Breast epithelium (tissue), 4 donors: ENCODE measurements at regions not wholly inside any gene's neighbourhood (a gene's known extent, or its start where the extent isn't known, plus 50 kb on each side); places are given as distances from the start of the nearest gene placed in this dataset.

Experiments
- DNase-seq, 2 donors: peaks; one replicate each; pipeline ENCODE4 v3.0.0-alpha.2; 2019; ENCODE audit warnings: low spot score in 2 of 2
- H3K27ac ChIP-seq, 2 donors: fragments of 200-600 bp; sonication (generic) in 1 of 2; one replicate each; pipeline ENCODE4 v1.5.1; 2016 to 2019; ENCODE audit warnings: mild to moderate bottlenecking in 1 of 2
- H3K27me3 ChIP-seq, 2 donors: fragments of 200-600 bp; sonication (generic) in 1 of 2; one replicate each; pipeline versions ENCODE4 v1.5.1 to v1.6.0; 2017 to 2019; ENCODE audit warnings: control low read depth in 1 of 2, mild to moderate bottlenecking in 1 of 2
- H3K36me3 ChIP-seq: fragments of 200-600 bp; one replicate; pipeline ENCODE4 v1.5.1; 2019
- H3K4me1 ChIP-seq, 2 donors: fragments of 200-600 bp; sonication (generic); one replicate each; pipeline ENCODE4 v1.5.1; 2016 to 2019; ENCODE audit warnings: control low read depth in 1 of 2
- H3K4me3 ChIP-seq, 3 donors: fragments of 200-600 bp; sonication (generic); 1 replicate in 2 of 3; 2 replicates in 1 of 3; pipeline ENCODE4 v1.5.1; 2016 to 2019; ENCODE audit warnings: mild to moderate bottlenecking in 3 of 3, moderate library complexity in 2 of 3
- H3K9me3 ChIP-seq, 2 donors: fragments of 200-600 bp; sonication (generic) in 1 of 2; one replicate each; pipeline ENCODE4 v1.5.1; 2016 to 2019; ENCODE audit warnings: control low read depth in 1 of 2
- POLR2A ChIP-seq: fragments of 450-650 bp; IDR thresholded peaks from one replicate; pipeline ENCODE4 v1.6.1; 2016; ENCODE audit warnings: antibody characterized with exemption, mild to moderate bottlenecking, moderate library complexity
- POLR2AphosphoS5 ChIP-seq, 3 donors: sonication (generic); formaldehyde crosslinking; IDR thresholded peaks; one replicate each; pipeline ENCODE4 v1.6.1; 2017; ENCODE audit warnings: antibody characterized with exemption in 3 of 3
- intact Hi-C: fragments of 100-400 bp; cut with DNase I; formaldehyde crosslinking; loops from one replicate; pipeline ENCODE4 v1.15.1; 2023; ENCODE audit warnings: low total_unique reads
- TF ChIP-seq, protein P1 (sequence below), 3 donors: fragments of 450-650 bp; IDR thresholded peaks; one replicate each; pipeline ENCODE4 v1.5.1; 2016 to 2017; ENCODE audit warnings: antibody characterized with exemption in 3 of 3, mild to moderate bottlenecking in 3 of 3, moderate library complexity in 3 of 3

GRCh38 chr6:23184351-23184750 is 615.0 kb downstream of the HDGFL1 start:
- Histone ChIP-seq H3K27ac (no peak overlapping the region), H3K4me3 (no peak overlapping the region), H3K27me3 (no peaks in the 10 kb centered on the region), H3K4me1 (no peaks in the 10 kb centered on the region), H3K9me3 (no peaks in the 10 kb centered on the region), H3K36me3 (no peaks in the 10 kb centered on the region)
- intact Hi-C loops: loop anchor here (10.0 kb wide), 1 partner anchor 1910 kb away; no protein-coding TSS in a partner anchor
- no peak for DNase-seq
- TF ChIP-seq POLR2A: no peak
- TF ChIP-seq, protein P1, sequence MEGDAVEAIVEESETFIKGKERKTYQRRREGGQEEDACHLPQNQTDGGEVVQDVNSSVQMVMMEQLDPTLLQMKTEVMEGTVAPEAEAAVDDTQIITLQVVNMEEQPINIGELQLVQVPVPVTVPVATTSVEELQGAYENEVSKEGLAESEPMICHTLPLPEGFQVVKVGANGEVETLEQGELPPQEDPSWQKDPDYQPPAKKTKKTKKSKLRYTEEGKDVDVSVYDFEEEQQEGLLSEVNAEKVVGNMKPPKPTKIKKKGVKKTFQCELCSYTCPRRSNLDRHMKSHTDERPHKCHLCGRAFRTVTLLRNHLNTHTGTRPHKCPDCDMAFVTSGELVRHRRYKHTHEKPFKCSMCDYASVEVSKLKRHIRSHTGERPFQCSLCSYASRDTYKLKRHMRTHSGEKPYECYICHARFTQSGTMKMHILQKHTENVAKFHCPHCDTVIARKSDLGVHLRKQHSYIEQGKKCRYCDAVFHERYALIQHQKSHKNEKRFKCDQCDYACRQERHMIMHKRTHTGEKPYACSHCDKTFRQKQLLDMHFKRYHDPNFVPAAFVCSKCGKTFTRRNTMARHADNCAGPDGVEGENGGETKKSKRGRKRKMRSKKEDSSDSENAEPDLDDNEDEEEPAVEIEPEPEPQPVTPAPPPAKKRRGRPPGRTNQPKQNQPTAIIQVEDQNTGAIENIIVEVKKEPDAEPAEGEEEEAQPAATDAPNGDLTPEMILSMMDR (IDR thresholded peaks at IDR 0.05): no peak

- TF ChIP-seq POLR2A (no peak), POLR2AphosphoS5 (IDR thresholded peaks at IDR 0.05) (no peak)
- TF ChIP-seq, protein P1 (IDR thresholded peaks at IDR 0.05): no peak
- Histone ChIP-seq H3K27ac (no peak overlapping the region), H3K4me3 (no peak overlapping the region), H3K4me1 (no peaks in the 10 kb centered on the region), H3K36me3 (no peaks in the 10 kb centered on the region), H3K9me3 (no peaks in the 10 kb centered on the region), H3K27me3 (no peaks in the 10 kb centered on the region)
- intact Hi-C loops: no loop called here
- DNase-seq: no peak
These were observed 626.1 kb downstream of the HDGFL1 start for GRCh38 chr6:23195487-23195886.

DNA sequence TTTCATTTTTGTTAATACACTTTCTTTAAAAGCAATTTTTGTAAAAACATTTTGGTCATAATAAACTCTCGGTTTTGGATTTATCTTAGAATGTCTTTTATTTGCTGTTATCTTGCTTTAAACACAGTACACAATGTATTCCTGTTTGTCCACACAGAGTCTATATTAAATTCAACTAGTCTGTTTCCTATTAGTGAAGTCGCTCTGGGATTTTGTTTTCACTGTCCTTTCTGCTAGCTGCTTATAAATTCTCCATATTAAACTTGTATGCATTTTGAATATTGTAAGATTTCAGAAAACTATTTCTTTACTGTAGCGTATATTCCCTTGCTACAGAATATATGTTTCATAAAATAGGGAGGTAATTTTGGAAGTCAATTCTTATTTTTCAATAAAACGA is 630.2 kb downstream of the HDGFL1 start:
- no peaks in the 10 kb centered on the region for H3K4me1 ChIP-seq
- no peaks in the 10 kb centered on the region for H3K36me3 ChIP-seq
- DNase-seq: no peak
- intact Hi-C loops: no loop called here
- H3K9me3 ChIP-seq: no peaks in the 10 kb centered on the region
- no peak overlapping the region for H3K4me3 ChIP-seq
- no peak overlapping the region for H3K27ac ChIP-seq
- H3K27me3 ChIP-seq: no peaks in the 10 kb centered on the region
- TF ChIP-seq, protein P1 (IDR thresholded peaks at IDR 0.05): no peak
- TF ChIP-seq POLR2AphosphoS5 (IDR thresholded peaks at IDR 0.05) (no peak), POLR2A (no peak)

DNA sequence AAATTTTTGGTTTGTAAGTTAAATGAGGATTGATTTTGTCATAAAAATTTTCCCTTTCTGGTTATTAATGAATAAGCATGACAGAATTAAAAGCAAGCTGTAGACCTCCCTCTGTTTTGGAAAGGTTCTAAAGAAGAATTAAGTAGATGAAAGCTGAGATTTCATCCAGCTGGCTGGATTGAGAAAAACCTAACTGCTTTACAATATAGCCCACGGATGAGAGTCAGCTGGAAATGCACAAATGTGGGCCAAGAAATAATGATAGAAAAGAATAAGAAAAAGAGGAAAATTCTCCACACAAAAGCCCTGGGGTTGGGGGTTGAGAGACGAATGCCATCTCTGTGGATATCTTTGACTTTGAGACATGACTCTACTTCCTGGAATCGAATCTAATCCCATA is 631.6 kb downstream of the HDGFL1 start:
- H3K36me3 ChIP-seq: no peaks in the 10 kb centered on the region
- no peak overlapping the region for H3K27ac ChIP-seq
- TF ChIP-seq POLR2A (no peak), POLR2AphosphoS5 (IDR thresholded peaks at IDR 0.05) (no peak)
- TF ChIP-seq, protein P1 (IDR thresholded peaks at IDR 0.05): no peak
- no peaks in the 10 kb centered on the region for H3K27me3 ChIP-seq
- intact Hi-C loops: no loop called here
- H3K4me3 ChIP-seq: no peak overlapping the region
- DNase-seq: no peak
- no peaks in the 10 kb centered on the region for H3K4me1 ChIP-seq
- H3K9me3 ChIP-seq: no peaks in the 10 kb centered on the region

GRCh38 chr6:23202207-23202606 is 632.8 kb downstream of the HDGFL1 start:
- TF ChIP-seq, protein P1 (IDR thresholded peaks at IDR 0.05): no peak
- TF ChIP-seq POLR2A: no peak
- no peak for TF ChIP-seq POLR2AphosphoS5 (IDR thresholded peaks at IDR 0.05)
- H3K9me3 ChIP-seq: peaks cover 0 to 3% of the 10 kb centered on the region in 2 donors
- no peaks in the 10 kb centered on the region for H3K36me3 ChIP-seq
- H3K4me1 ChIP-seq: no peaks in the 10 kb centered on the region
- H3K4me3 ChIP-seq: no peak overlapping the region
- DNase-seq: no peak
- no peak overlapping the region for H3K27ac ChIP-seq
- intact Hi-C loops: no loop called here
- no peaks in the 10 kb centered on the region for H3K27me3 ChIP-seq
